T1000 (cell line): ENCODE measurements at regions not wholly inside any gene's neighbourhood (a gene's known extent, or its start where the extent isn't known, plus 50 kb on each side); places are given as distances from the start of the nearest gene placed in this dataset.
"Not testable (repeated sequence)": the region's sequence is repeated elsewhere in the genome, so short reads cannot be mapped to it uniquely, and the experiment has no call there.

Experiments used
- DNase-seq: peaks from one replicate; lab custom pipeline; 2025; ENCODE audit warnings: mixed read lengths; lab: John Stamatoyannopoulos, UW

DNA sequence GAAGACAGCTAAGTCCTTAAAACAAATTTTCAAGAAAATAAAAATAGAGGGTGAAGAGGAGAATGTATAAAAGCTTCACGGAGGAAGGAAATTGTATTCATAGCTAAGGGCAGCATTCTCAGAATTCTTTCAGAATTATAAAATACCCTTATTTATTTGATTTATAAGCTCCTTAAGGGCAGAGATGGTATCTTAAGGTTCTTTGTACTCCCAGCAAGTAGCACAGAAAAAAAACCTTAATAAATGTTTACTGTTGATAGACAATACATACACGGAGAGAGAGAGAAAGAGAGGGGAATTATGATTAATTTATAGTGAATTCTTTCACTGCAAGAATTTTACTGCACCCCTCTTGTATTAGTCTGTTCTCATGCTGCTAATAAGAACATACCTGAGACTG is 375.6 kb upstream of the CCDC54 start:
- no peak for DNase-seq

DNA sequence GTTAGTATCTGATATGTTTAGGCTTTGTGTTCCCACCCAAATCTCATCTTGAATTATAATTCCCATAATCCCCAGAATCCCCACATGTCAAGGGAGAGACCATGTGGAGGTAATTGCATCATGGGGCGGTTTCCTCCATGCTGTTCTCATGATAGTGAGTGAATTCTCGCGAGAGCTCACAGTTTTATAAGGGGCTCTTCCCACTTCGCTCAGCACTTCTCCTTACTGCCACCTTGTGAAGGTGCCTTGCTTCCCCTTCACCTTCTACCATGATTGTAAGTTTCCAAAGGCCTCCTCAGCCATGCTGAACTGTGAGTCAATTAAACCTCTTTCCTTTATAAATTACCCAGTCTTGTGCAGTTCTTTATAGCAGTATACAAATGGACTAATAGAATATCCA is 371.9 kb upstream of the CCDC54 start:
- DNase-seq, result not testable (repeated sequence)

DNA sequence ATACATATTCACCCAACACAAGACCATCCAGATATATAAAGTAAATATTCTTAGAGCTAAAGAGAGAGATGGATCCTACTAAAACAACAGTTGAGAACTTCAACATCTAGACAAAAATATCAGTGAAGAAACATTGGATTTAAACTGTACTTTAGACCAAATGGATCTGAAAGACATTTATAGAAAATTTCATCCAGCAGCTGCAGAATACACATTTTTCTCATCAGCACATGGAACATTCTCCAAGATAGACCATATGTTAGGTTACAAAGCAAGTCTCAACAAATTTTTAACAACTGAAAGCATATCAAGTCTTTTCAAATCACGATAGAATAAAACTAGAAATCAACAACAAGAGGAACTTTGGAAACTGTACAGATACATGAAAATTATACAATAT is 369.0 kb upstream of the CCDC54 start:
- DNase-seq, result no peak

DNA sequence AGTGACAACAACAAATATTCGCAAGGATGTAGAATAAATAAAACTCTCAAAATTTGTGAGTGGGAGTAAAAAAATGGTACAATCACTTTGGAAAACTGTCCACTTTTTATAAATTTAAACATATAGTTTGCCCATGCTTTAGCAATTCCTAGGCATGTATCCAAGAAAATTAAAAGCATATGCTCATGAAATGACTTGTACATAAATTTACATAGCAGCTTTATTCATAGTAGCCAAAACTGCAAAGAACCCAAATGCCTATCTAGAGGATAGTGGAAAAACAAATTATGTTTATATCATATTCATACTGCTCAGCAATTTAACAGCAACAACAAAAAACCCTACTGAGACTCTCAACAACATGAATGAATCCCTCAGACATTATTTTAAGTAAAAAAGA is 363.6 kb upstream of the CCDC54 start:
- DNase-seq, result no peak

GRCh38 chr3:107024551-107025026 is 352.6 kb upstream of the CCDC54 start:
- DNase-seq, result no peak

GRCh38 chr3:107025961-107026360 is 351.3 kb upstream of the CCDC54 start:
- DNase-seq, result no peak

GRCh38 chr3:107028086-107028485 is 349.2 kb upstream of the CCDC54 start:
- no peak for DNase-seq

DNA sequence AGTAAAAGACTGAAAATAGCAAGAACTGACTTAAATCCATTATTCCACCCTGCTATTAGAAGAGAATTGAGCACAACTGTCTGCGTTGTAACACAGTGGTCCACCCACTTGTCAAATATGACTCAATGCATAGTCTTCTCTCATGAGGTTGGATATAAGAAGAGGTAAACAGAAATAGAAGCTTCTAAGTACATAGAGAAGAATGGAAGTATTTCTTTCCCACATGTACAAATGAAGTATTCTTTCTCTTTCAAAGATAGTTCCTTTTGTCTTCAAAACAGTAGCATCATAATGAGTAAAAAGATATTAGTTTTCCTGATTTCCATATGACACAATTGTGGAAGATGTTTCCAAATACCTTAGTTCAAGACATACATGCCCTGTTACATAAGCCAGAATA is 348.6 kb upstream of the CCDC54 start:
- DNase-seq, result no peak

- DNase-seq, result no peak
These were observed 345.1 kb upstream of the CCDC54 start for GRCh38 chr3:107032111-107032510.

GRCh38 chr3:107034142-107034541 is 343.1 kb upstream of the CCDC54 start:
- no peak for DNase-seq

DNA sequence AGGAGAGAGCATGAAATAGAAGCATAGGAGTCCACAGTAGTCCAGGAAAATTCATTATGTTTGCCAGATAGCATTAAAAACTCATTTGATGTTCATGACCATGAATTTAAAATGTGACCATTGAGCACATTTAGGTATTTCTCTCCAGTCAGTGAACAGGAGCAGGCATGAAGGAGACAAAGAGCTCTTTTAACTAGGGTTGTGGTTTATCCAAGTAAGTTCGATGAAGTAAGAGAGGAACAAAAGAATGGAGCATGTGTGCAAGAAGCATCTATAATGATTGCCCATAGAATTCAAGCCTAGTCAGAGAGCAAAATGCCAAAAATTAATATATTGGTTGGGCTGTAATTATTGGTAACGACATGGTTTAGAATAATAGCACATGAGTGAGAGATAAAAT is 342.1 kb upstream of the CCDC54 start:
- DNase-seq, result no peak

GRCh38 chr3:107044677-107045076 is 332.6 kb upstream of the CCDC54 start:
- no peak for DNase-seq

DNA sequence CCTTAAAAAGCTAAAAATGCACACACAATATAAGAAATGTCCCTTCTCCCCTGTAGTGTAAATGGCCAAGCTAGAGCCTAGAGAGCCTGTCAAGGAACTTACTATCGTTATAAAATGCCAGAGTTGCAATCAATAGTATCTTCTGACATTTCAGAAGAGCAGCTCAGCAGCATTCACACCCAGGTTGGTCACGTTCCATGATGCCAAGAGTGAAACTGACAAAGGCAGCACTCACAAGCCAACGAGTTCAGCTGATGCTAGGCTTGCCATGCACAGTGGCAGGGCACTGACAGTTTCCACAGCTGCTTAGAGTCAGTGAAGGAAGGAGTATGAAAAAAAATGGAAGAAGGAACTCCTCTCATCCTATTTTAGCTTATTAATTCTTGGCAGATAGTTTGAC is 331.4 kb upstream of the CCDC54 start:
- no peak for DNase-seq

- no peak for DNase-seq
These were observed 321.9 kb upstream of the CCDC54 start for GRCh38 chr3:107055181-107055942.

- no peak for DNase-seq
These were observed 315.8 kb upstream of the CCDC54 start for GRCh38 chr3:107061466-107061865.

DNA sequence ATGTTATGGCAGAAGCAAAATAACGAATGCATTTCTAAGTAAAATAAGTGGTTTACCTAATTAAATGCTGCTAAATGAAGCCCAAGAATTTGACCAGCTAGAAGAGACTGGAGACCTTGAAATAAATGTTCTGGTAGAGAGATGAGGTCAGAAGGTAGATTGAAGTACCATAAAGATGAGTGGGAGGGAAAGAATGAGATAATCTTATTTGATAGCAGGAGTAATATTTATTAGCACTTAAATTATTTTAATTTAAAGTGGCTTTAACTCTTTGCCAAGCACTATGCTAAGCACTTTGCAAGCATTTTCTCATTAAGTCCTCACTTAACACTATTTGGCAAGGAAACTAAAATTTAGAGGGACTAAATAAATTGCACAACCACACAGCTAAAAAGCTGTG is 314.9 kb upstream of the CCDC54 start:
- no peak for DNase-seq

DNA sequence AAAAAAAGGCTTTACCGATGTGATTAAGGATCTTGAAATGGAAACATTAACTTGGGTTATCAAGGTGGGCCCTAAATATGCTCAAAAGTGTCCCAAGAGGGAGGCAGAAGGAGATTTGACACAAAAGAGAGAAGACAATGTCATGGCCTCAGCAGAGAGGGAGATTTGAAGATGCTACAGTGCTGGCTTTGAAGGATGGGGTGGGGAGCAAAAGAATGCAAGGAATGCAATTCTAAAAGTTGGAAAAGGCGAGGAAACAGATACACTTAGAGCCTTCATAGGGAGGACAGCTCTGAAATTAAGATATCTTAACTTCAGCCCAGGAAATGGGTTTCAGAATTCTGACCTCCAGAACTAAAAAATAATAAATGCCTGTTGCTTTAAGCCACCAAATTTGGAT is 314.5 kb upstream of the CCDC54 start:
- DNase-seq, result no peak

DNA sequence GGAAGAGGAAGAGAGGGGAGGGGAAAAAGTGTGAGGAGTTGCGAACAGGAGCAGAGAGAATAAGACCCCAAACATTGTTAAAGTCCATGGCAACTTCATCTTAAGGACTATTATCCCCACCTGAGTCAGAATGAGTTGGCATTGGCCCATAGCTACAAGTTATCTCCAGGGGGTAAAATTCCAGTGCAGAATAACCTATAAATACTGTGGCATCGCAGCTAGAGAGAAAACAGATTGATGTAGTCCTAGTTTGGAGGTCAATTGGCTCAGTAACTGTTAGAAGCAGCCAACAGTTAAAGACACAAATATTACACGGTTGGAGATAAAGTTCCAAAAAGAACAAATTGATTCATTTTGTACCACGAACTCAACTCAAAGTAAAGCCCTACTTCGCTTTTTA is 313.9 kb upstream of the CCDC54 start:
- DNase-seq, result peak; percentile 40

GRCh38 chr3:107064405-107065060 is 312.7 kb upstream of the CCDC54 start:
- DNase-seq, result peak; percentile 59

DNA sequence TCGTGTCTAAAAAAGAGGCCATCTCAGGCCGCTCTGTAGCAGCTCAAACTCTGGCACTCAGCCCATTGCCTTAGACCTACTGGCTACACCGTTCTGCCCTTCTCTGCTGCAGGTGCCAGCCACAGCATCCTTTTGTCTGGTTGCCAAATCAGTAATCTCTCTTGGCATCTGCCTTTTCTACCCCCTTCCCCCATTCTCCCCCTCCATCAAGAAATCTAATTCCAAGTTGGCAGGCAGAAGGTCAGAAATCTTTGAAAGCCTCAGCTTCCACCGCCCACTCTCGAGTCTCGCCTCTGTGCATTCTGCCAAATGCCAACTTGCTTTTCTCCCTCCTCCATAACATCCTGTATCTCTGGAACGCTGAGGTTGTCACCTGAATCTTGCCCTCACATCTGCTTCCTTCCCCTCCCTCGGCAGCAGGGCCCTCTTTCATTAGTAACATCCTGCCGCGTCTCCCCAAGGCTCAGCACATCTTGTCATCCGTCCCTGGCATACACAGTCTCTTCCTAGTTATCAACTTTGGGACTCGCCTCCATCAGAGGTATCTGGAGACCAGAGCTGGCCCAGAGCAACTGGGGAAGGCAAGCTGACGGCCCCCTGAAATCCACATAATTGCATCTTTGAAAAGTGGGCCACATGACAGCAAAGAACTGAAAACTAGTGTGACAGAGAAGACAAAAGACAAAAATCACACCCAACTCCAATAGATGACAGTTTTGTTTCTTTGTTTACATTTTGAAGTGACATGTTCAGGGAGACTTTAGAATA is 312.0 kb upstream of the CCDC54 start:
- no peak for DNase-seq

DNA sequence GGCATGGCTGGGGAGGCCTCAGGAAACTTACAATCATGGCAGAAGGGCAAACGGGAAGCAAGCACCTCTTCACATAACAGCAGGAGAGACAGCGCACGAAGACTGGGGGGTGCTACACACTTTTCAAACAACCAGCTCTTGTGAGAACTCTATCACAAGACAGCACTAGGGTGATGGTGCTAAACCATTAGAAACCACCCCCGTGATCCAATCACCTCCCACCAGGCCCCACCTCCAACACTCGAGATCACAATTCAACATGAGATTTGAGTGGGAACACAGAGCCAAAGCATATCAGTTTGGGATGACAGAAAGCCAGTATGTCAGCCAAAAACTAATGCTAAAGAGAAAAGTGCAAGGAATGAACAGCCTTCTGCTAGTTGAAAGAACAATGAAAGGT is 309.8 kb upstream of the CCDC54 start:
- DNase-seq, result no peak

DNA sequence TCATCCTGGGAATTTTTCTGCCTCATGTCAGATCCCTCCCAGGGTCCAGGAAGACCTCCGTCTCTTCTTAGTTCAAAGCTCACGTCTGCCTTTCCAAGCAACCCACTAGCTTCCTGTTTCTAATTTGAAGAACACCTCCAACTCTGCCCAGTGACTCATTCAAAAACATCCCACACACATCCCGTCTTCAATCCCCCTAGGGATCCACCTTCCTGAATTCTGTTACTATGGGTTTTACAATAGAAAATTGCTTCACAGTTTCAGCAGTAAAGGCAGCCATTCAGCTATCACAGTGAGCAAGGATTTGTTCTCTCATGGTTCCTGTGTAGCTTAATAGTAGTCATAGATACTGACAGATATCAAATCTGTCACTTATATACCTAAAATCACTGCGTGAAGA is 308.3 kb upstream of the CCDC54 start:
- DNase-seq, result peak; percentile 13

DNA sequence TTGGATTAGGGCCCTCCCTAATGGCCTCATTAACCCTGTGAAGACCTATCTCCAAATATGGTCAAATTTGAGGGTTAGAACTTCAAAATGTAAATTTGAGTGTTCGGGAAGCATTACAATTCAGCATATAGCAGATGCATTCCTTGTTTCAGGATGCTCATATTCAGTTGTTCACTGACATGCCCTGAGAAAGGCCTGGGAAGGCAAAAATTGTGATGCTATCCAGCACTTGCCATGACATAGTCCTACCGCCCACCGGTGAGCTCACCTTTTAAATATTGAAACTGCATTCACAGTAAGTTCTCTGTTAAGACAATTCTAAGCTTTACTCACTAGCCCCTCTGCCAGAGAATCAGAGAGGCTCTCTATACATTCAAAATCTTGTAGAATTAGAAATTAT is 300.3 kb upstream of the CCDC54 start:
- DNase-seq, result no peak
